GM21717 (cell line): ENCODE measurements at regions not wholly inside any gene's neighbourhood (a gene's known extent, or its start where the extent isn't known, plus 50 kb on each side); places are given as distances from the start of the nearest gene placed in this dataset.
A peak's percentile ranks its signal among the peaks of the same experiment; 100 is the strongest.

ENCODE experiments used
- ATAC-seq: cut with Tn5 transposase; IDR thresholded peaks from one replicate; pipeline ENCODE4 v1.9.1; 2021; ENCODE audit warnings: mild to moderate bottlenecking, moderate library complexity; ENCODE audit not compliant: unreplicated experiment

- no peak for ATAC-seq
Observed at GRCh38 chrX:66328950-66329596, 165.0 kb downstream of the HEPH start.

- ATAC-seq = no peak
Observed at GRCh38 chrX:66360894-66361293, 196.8 kb downstream of the HEPH start.

GRCh38 chrX:66384722-66385121, 220.7 kb downstream of the HEPH start:
- ATAC-seq = no peak

- ATAC-seq = no peak
Observed at GRCh38 chrX:66399273-66399672, 235.2 kb downstream of the HEPH start.

- no peak for ATAC-seq
Observed at GRCh38 chrX:66402165-66402564, 236.7 kb downstream of the EDA2R start.

GRCh38 chrX:66408507-66408906, 230.4 kb downstream of the EDA2R start:
- peak; percentile 49 for ATAC-seq

- no peak for ATAC-seq
Observed at GRCh38 chrX:66410806-66411205, 228.1 kb downstream of the EDA2R start.
